Stimulated activated CD8-positive, alpha-beta memory T cell treated with anti-CD3 and anti-CD28 coated beads, Interleukin-4, amount 100 ng/mL, for 24 hours (primary cell): ENCODE measurements at regions not wholly inside any gene's neighbourhood (a gene's known extent, or its start where the extent isn't known, plus 50 kb on each side); places are given as distances from the start of the nearest gene placed in this dataset.

Experiments used
- DNase-seq: peaks from one replicate; pipeline ENCODE4 v3.0.0-alpha.2; 2020; ENCODE audit warnings: low read depth

- no peak for DNase-seq
Measured at GRCh38 chr2:136404176-136404575, 286.2 kb upstream of the CXCR4 start.

GRCh38 chr2:136402281-136402680, 284.3 kb upstream of the CXCR4 start:
- no peak for DNase-seq

GRCh38 chr2:136399667-136400289, 281.8 kb upstream of the CXCR4 start:
- DNase-seq: no peak

GRCh38 chr2:136395582-136395981, 277.6 kb upstream of the CXCR4 start:
- DNase-seq: no peak

- DNase-seq: no peak
Measured at GRCh38 chr2:136394136-136395060, 276.4 kb upstream of the CXCR4 start.

- no peak for DNase-seq
Measured at GRCh38 chr2:136393514-136393913, 275.6 kb upstream of the CXCR4 start.

- DNase-seq: no peak
Measured at GRCh38 chr2:136392897-136393505, 275.1 kb upstream of the CXCR4 start.

- no peak for DNase-seq
Measured at GRCh38 chr2:136389809-136390208, 271.9 kb upstream of the CXCR4 start.

GRCh38 chr2:136386046-136386445, 268.1 kb upstream of the CXCR4 start:
- no peak for DNase-seq

- no peak for DNase-seq
Measured at GRCh38 chr2:136384531-136385303, 266.8 kb upstream of the CXCR4 start.

- DNase-seq: no peak
Measured at GRCh38 chr2:136383167-136383566, 265.2 kb upstream of the CXCR4 start.

- DNase-seq: peak; percentile 53
Measured at GRCh38 chr2:136381722-136382633, 264.0 kb upstream of the CXCR4 start.

- DNase-seq: no peak
Measured at GRCh38 chr2:136381245-136381644, 263.3 kb upstream of the CXCR4 start.

GRCh38 chr2:136378712-136379595, 261.0 kb upstream of the CXCR4 start:
- DNase-seq: peak; percentile 46

- DNase-seq: no peak
Measured at GRCh38 chr2:136377423-136378382, 259.8 kb upstream of the CXCR4 start.

- DNase-seq: no peak
Measured at GRCh38 chr2:136376798-136377211, 258.9 kb upstream of the CXCR4 start.

- no peak for DNase-seq
Measured at GRCh38 chr2:136376211-136376610, 258.3 kb upstream of the CXCR4 start.

- DNase-seq: no peak
Measured at GRCh38 chr2:136375017-136375901, 257.3 kb upstream of the CXCR4 start.
